ENCODE measurements at regions not wholly inside any gene's neighbourhood (a gene's known extent, or its start where the extent isn't known, plus 50 kb on each side); places are given as distances from the start of the nearest gene placed in this dataset.

GRCh38 chr21:40915114-40915513 lies 68.2 kb upstream of the DSCAM start:
- H2AFZ ChIP-seq, result no peak overlapping the region
- 30 to 55% methylated on average over 6 of the region's 6 CpGs for WGBS, 2 experiments (ENCODE audit: low coverage in 1 of 2, low lambda C conversion rate in 2 of 2, missing lambda C conversion rate in 2 of 2)
- H3K36me3 ChIP-seq (ENCODE audit: low read depth), result no peaks in the 10 kb centered on the region
- no peaks in the 10 kb centered on the region for H4K20me1 ChIP-seq (ENCODE audit: insufficient read depth)
- H3K79me2 ChIP-seq (ENCODE audit: insufficient read depth), result no peaks in the 10 kb centered on the region
- in situ Hi-C loops (cut with MboI), result no loop called here
- H3K4me1 ChIP-seq (ENCODE audit: insufficient read depth), result no peaks in the 10 kb centered on the region
- no peak for DNase-seq
- no peak overlapping the region for H3K4me2 ChIP-seq (ENCODE audit: unreplicated experiment)
- no peak overlapping the region for H3K9ac ChIP-seq
- no peak overlapping the region for H3K4me3 ChIP-seq
- no peaks in the 10 kb centered on the region for H3K9me2 ChIP-seq (ENCODE audit: insufficient read depth)
- no peaks in the 10 kb centered on the region for H3F3A ChIP-seq (ENCODE audit: insufficient read depth)
- H3K9me3 ChIP-seq (ENCODE audit: low read depth), result no peaks in the 10 kb centered on the region
- no peak for TF ChIP-seq EZH2phosphoT487 (IDR thresholded peaks at IDR 0.05; ENCODE audit: insufficient read depth, low read depth)
- no peak for TF ChIP-seq EZH2 (IDR thresholded peaks at IDR 0.05; ENCODE audit: insufficient read depth, poor library complexity, severe bottlenecking)
- H3K27ac ChIP-seq, result no peak overlapping the region
- H3K27me3 ChIP-seq (replicated peaks; ENCODE audit: insufficient read depth), result no peaks in the 10 kb centered on the region

- 28 to 37% methylated on average over 8 of the region's 8 CpGs for WGBS, 2 experiments (ENCODE audit: low coverage in 1 of 2, low lambda C conversion rate in 2 of 2, missing lambda C conversion rate in 2 of 2)
- no peak overlapping the region for H3K27ac ChIP-seq
- no peaks in the 10 kb centered on the region for H3K36me3 ChIP-seq (ENCODE audit: low read depth)
- no peak overlapping the region for H3K9ac ChIP-seq
- no peak overlapping the region for H2AFZ ChIP-seq
- H3K9me3 ChIP-seq (ENCODE audit: low read depth), result no peaks in the 10 kb centered on the region
- in situ Hi-C loops (cut with MboI), result no loop called here
- no peak overlapping the region for H3K4me2 ChIP-seq (ENCODE audit: unreplicated experiment)
- H3K9me2 ChIP-seq (ENCODE audit: insufficient read depth), result no peaks in the 10 kb centered on the region
- no peaks in the 10 kb centered on the region for H4K20me1 ChIP-seq (ENCODE audit: insufficient read depth)
- TF ChIP-seq EZH2phosphoT487 (IDR thresholded peaks at IDR 0.05; ENCODE audit: insufficient read depth, low read depth) (no peak), EZH2 (IDR thresholded peaks at IDR 0.05; ENCODE audit: insufficient read depth, poor library complexity, severe bottlenecking) (no peak)
- H3F3A ChIP-seq (ENCODE audit: insufficient read depth), result no peaks in the 10 kb centered on the region
- H3K4me3 ChIP-seq, result no peak overlapping the region
- no peaks in the 10 kb centered on the region for H3K27me3 ChIP-seq (replicated peaks; ENCODE audit: insufficient read depth)
- no peak for DNase-seq
- H3K79me2 ChIP-seq (ENCODE audit: insufficient read depth), result no peaks in the 10 kb centered on the region
- H3K4me1 ChIP-seq (ENCODE audit: insufficient read depth), result no peaks in the 10 kb centered on the region
Measured at GRCh38 chr21:40923407-40923806, 76.4 kb upstream of the DSCAM start.

- Histone ChIP-seq H3K9me3 (ENCODE audit: low read depth) (no peaks in the 10 kb centered on the region), H3K4me3 (no peak overlapping the region), H3K4me1 (ENCODE audit: insufficient read depth) (no peaks in the 10 kb centered on the region), H3K4me2 (ENCODE audit: unreplicated experiment) (no peak overlapping the region), H3F3A (ENCODE audit: insufficient read depth) (no peaks in the 10 kb centered on the region), H3K9me2 (ENCODE audit: insufficient read depth) (no peaks in the 10 kb centered on the region), H3K27ac (no peak overlapping the region), H3K36me3 (ENCODE audit: low read depth) (no peaks in the 10 kb centered on the region), H3K79me2 (ENCODE audit: insufficient read depth) (no peaks in the 10 kb centered on the region), H3K9ac (no peak overlapping the region), H4K20me1 (ENCODE audit: insufficient read depth) (no peaks in the 10 kb centered on the region), H2AFZ (no peak overlapping the region), H3K27me3 (replicated peaks; ENCODE audit: insufficient read depth) (no peaks in the 10 kb centered on the region)
- 9 to 14% methylated on average over 7 of the region's 7 CpGs for WGBS, 2 experiments (ENCODE audit: low coverage in 1 of 2, low lambda C conversion rate in 2 of 2, missing lambda C conversion rate in 2 of 2)
- DNase-seq, result no peak
- no peak for TF ChIP-seq EZH2phosphoT487 (IDR thresholded peaks at IDR 0.05; ENCODE audit: insufficient read depth, low read depth)
- in situ Hi-C loops (cut with MboI), result no loop called here
Measured at GRCh38 chr21:40923901-40924300, 76.9 kb upstream of the DSCAM start.

- TF ChIP-seq EZH2phosphoT487 (IDR thresholded peaks at IDR 0.05; ENCODE audit: insufficient read depth, low read depth), result no peak
- TF ChIP-seq EZH2 (IDR thresholded peaks at IDR 0.05; ENCODE audit: insufficient read depth, poor library complexity, severe bottlenecking), result no peak
- H3K9ac ChIP-seq, result no peak overlapping the region
- no peak overlapping the region for H2AFZ ChIP-seq
- H3K4me1 ChIP-seq (ENCODE audit: insufficient read depth), result no peaks in the 10 kb centered on the region
- no peak for DNase-seq
- no peaks in the 10 kb centered on the region for H3K27me3 ChIP-seq (replicated peaks; ENCODE audit: insufficient read depth)
- H3K9me2 ChIP-seq (ENCODE audit: insufficient read depth), result no peaks in the 10 kb centered on the region
- H3K4me2 ChIP-seq (ENCODE audit: unreplicated experiment), result no peak overlapping the region
- H3K79me2 ChIP-seq (ENCODE audit: insufficient read depth), result no peaks in the 10 kb centered on the region
- H3F3A ChIP-seq (ENCODE audit: insufficient read depth), result no peaks in the 10 kb centered on the region
- H3K36me3 ChIP-seq (ENCODE audit: low read depth), result no peaks in the 10 kb centered on the region
- 20 to 22% methylated on average over 9 of the region's 9 CpGs for WGBS, 2 experiments (ENCODE audit: low coverage in 1 of 2, low lambda C conversion rate in 2 of 2, missing lambda C conversion rate in 2 of 2)
- in situ Hi-C loops (cut with MboI), result no loop called here
- no peaks in the 10 kb centered on the region for H3K9me3 ChIP-seq (ENCODE audit: low read depth)
- no peaks in the 10 kb centered on the region for H4K20me1 ChIP-seq (ENCODE audit: insufficient read depth)
- H3K27ac ChIP-seq, result no peak overlapping the region
- no peak overlapping the region for H3K4me3 ChIP-seq
Measured at GRCh38 chr21:40924641-40925040, 77.7 kb upstream of the DSCAM start.

- Histone ChIP-seq H3K27ac (no peak overlapping the region), H3K9me3 (ENCODE audit: low read depth) (no peaks in the 10 kb centered on the region), H3K79me2 (ENCODE audit: insufficient read depth) (no peaks in the 10 kb centered on the region), H3F3A (ENCODE audit: insufficient read depth) (no peaks in the 10 kb centered on the region), H3K9ac (no peak overlapping the region), H3K4me3 (no peak overlapping the region), H3K27me3 (replicated peaks; ENCODE audit: insufficient read depth) (no peaks in the 10 kb centered on the region), H3K4me1 (ENCODE audit: insufficient read depth) (no peaks in the 10 kb centered on the region), H4K20me1 (ENCODE audit: insufficient read depth) (no peaks in the 10 kb centered on the region), H2AFZ (no peak overlapping the region), H3K36me3 (ENCODE audit: low read depth) (no peaks in the 10 kb centered on the region), H3K9me2 (ENCODE audit: insufficient read depth) (no peaks in the 10 kb centered on the region), H3K4me2 (ENCODE audit: unreplicated experiment) (no peak overlapping the region)
- in situ Hi-C loops (cut with MboI), result no loop called here
- TF ChIP-seq EZH2 (IDR thresholded peaks at IDR 0.05; ENCODE audit: insufficient read depth, poor library complexity, severe bottlenecking) (no peak), EZH2phosphoT487 (IDR thresholded peaks at IDR 0.05; ENCODE audit: insufficient read depth, low read depth) (no peak)
- DNase-seq, result no peak
Measured at GRCh38 chr21:40926238-40926637, 79.3 kb upstream of the DSCAM start.

Data from GM23248 (cell line).